Spleen (tissue), 11 donors: ENCODE measurements at regions not wholly inside any gene's neighbourhood (a gene's known extent, or its start where the extent isn't known, plus 50 kb on each side); places are given as distances from the start of the nearest gene placed in this dataset.

Source experiments
- DNase-seq: peaks from one replicate; pipeline ENCODE4 v3.0.0-alpha.2; 2020
- H3K27ac ChIP-seq, 8 donors: fragments of 200-600 bp; sonication (generic) in 7 of 8; 1 replicate in 4 of 8; 2 replicates in 4 of 8; pipeline versions ENCODE4 v1.5.0 to v1.8.0; 2016 to 2021; ENCODE audit warnings: inconsistent platforms in 4 of 8, mild to moderate bottlenecking in 4 of 8, moderate library complexity in 1 of 8
- H3K27me3 ChIP-seq, 7 donors: fragments of 200-600 bp; sonication (generic) in 6 of 7; replicated peaks in 1 of 7; 1 replicate in 4 of 7; 2 replicates in 3 of 7; pipeline versions ENCODE4 v1.5.0 to v1.8.0; 2016 to 2021; ENCODE audit warnings: inconsistent platforms in 3 of 7, mild to moderate bottlenecking in 1 of 7
- H3K36me3 ChIP-seq, 6 donors: fragments of 200-600 bp; sonication (generic) in 5 of 6; 1 replicate in 4 of 6; 2 replicates in 2 of 6; pipeline versions ENCODE4 v1.5.0 to v1.8.0; 2016 to 2021; ENCODE audit warnings: inconsistent platforms in 2 of 6
- H3K4me1 ChIP-seq, 6 donors: fragments of 200-600 bp; sonication (generic) in 5 of 6; 1 replicate in 3 of 6; 2 replicates in 3 of 6; pipeline versions ENCODE4 v1.5.0 to v1.8.0; 2016 to 2021; ENCODE audit warnings: inconsistent platforms in 3 of 6
- H3K4me3 ChIP-seq, 8 donors: fragments of 200-600 bp; sonication (generic) in 7 of 8; 1 replicate in 4 of 8; 2 replicates in 4 of 8; pipeline versions ENCODE4 v1.5.0 to v1.8.0; 2016 to 2021; ENCODE audit warnings: inconsistent platforms in 4 of 8, mild to moderate bottlenecking in 4 of 8, moderate library complexity in 2 of 8
- H3K9me3 ChIP-seq, 8 donors: fragments of 200-600 bp; sonication (generic) in 7 of 8; 1 replicate in 4 of 8; 2 replicates in 4 of 8; pipeline versions ENCODE4 v1.5.0 to v1.8.0; 2016 to 2021; ENCODE audit warnings: inconsistent platforms in 4 of 8
- POLR2A ChIP-seq, 3 donors: fragments of 450-650 bp; IDR thresholded peaks; one replicate each; pipeline ENCODE4 v1.5.1; 2017; ENCODE audit warnings: antibody characterized with exemption in 3 of 3, mild to moderate bottlenecking in 1 of 3
- POLR2AphosphoS5 ChIP-seq, 3 donors: sonication (generic); formaldehyde crosslinking; IDR thresholded peaks; one replicate each; pipeline ENCODE4 v1.5.1; 2017; ENCODE audit warnings: antibody characterized with exemption in 3 of 3
- WGBS, 5 donors: extraction: QIAGEN DNeasy Blood & Tissue Kit in 3 of 5; methylation state at CpG; one replicate each; pipeline versions ENCODE4 v1.1.5 to v1.1.7; 2013 to 2018; 5-methylcytosine and 5-hydroxymethylcytosine counted together
- intact Hi-C: fragments of 100-400 bp; cut with DNase I; formaldehyde crosslinking; loops from one replicate; pipeline ENCODE4 v1.15.0; 2023; ENCODE audit warnings: low total_unique reads
- TF ChIP-seq, protein P1 (sequence below), 11 experiments: fragments of 200-600 bp in 7 of 11; fragments of 450-650 bp in 4 of 11; sonication (generic) in 4 of 11; IDR thresholded peaks in 8 of 11; conservative IDR thresholded peaks in 3 of 11; 1 replicate in 7 of 11; 2 replicates in 4 of 11; pipeline versions ENCODE4 v1.4.0 to v1.8.0; 2016 to 2021; ENCODE audit warnings: antibody characterized with exemption in 11 of 11, inconsistent platforms in 4 of 11, mild to moderate bottlenecking in 1 of 11
- donor health status: healthy with polysubstance abuse.
- donor health status: DM: no; HTN: no; CAD: no; lungs with moderate emphysema.
- donor health status: DM: no; HTN: no; CAD: no.
- donor health status: Bipolar disorder and iron deficiency.
- donor health status: healthy.
- donor health status: DM: no; HTN: no; CAD: no.
- donor health status: DM: yes; HTN: yes; CAD: no.

DNA sequence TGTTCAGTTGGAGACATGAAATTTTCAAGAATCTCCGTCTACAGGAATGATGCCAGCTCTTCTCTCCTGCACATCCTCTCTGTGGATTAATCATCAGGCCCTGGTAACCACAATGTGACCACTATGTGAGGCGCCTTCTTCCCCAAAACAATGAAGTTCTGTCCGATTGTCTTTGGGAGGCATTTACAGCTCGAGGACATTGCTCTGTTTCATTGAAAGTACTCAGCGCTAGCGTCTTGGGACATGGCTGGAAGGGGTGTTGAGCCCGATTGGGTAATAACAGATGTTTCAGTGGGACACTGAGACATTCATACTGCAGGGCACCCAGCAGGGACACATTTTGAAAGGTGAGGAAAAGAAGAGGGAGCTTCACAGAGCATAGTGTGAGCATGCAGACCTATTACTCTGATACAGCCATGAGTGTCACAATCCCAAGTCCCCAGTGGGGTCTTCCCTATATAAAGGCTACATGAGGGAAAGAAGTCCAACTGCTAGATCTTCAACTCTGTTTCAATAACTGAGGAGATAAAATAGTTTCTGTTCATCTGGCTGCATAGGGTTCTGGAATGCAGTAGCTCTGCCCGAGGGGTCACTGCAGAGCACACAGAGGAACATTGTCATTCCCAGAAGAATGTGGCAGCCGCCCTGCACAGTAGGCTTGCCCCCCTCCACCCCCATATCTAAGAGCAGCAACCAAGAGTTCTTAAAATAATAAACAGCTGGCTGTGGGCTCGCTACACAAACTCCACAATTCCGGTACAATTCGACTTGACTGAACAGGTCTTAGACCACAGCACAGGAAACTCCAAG, 237.3 kb downstream of the OSR1 start:
- no peak for DNase-seq
- no peak overlapping the region for H3K27ac ChIP-seq
- H3K4me3 ChIP-seq, result no peak overlapping the region
- intact Hi-C loops, result no loop called here
- TF ChIP-seq, protein P1, sequence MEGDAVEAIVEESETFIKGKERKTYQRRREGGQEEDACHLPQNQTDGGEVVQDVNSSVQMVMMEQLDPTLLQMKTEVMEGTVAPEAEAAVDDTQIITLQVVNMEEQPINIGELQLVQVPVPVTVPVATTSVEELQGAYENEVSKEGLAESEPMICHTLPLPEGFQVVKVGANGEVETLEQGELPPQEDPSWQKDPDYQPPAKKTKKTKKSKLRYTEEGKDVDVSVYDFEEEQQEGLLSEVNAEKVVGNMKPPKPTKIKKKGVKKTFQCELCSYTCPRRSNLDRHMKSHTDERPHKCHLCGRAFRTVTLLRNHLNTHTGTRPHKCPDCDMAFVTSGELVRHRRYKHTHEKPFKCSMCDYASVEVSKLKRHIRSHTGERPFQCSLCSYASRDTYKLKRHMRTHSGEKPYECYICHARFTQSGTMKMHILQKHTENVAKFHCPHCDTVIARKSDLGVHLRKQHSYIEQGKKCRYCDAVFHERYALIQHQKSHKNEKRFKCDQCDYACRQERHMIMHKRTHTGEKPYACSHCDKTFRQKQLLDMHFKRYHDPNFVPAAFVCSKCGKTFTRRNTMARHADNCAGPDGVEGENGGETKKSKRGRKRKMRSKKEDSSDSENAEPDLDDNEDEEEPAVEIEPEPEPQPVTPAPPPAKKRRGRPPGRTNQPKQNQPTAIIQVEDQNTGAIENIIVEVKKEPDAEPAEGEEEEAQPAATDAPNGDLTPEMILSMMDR (IDR thresholded peaks at IDR 0.05 in 8 of 11, conservative IDR thresholded peaks at IDR 0.05 in 3 of 11), result no peak
- TF ChIP-seq POLR2AphosphoS5 (IDR thresholded peaks at IDR 0.05), result no peak
- TF ChIP-seq POLR2A (IDR thresholded peaks at IDR 0.05), result no peak
- H3K9me3 ChIP-seq, result peaks cover 0 to 5% (median 0%) of the 10 kb centered on the region in 8 donors
- WGBS, 5 donors, result 60 to 74% (median 71%) methylated on average over 11 to 12 of the region's 12 CpGs
- no peaks in the 10 kb centered on the region for H3K27me3 ChIP-seq
- H3K36me3 ChIP-seq, result no peaks in the 10 kb centered on the region
- H3K4me1 ChIP-seq, result no peaks in the 10 kb centered on the region

DNA sequence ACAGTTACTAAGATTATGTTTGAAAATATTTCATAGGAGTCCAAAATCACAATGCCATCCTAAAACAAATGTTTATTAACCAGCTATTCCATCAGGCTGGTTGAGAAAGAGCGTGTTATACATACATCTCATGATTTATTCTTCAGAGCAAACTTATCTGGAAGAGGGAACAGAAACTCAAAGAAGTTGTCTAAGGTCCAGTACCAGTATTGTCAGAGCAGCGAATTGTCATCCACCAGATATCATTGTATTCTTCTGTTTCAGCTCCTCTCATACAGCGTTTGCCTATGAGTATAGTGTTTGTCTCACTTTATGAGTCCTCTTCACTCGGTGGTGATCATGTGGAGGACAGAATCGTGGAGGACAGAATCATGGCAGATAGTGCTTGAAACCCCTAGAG, 238.2 kb downstream of the OSR1 start:
- intact Hi-C loops, result no loop called here
- no peaks in the 10 kb centered on the region for H3K27me3 ChIP-seq
- DNase-seq, result no peak
- H3K36me3 ChIP-seq, result no peaks in the 10 kb centered on the region
- H3K27ac ChIP-seq, result no peak overlapping the region
- WGBS, 5 donors, result 79 to 88% (median 83%) methylated on average over 5 of the region's 5 CpGs
- H3K4me3 ChIP-seq, result no peak overlapping the region
- H3K9me3 ChIP-seq, result peaks cover 0 to 5% (median 0%) of the 10 kb centered on the region in 8 donors
- no peaks in the 10 kb centered on the region for H3K4me1 ChIP-seq
- TF ChIP-seq, protein P1 (IDR thresholded peaks at IDR 0.05 in 8 of 11, conservative IDR thresholded peaks at IDR 0.05 in 3 of 11), result no peak
- no peak for TF ChIP-seq POLR2A (IDR thresholded peaks at IDR 0.05)
- no peak for TF ChIP-seq POLR2AphosphoS5 (IDR thresholded peaks at IDR 0.05)

DNA sequence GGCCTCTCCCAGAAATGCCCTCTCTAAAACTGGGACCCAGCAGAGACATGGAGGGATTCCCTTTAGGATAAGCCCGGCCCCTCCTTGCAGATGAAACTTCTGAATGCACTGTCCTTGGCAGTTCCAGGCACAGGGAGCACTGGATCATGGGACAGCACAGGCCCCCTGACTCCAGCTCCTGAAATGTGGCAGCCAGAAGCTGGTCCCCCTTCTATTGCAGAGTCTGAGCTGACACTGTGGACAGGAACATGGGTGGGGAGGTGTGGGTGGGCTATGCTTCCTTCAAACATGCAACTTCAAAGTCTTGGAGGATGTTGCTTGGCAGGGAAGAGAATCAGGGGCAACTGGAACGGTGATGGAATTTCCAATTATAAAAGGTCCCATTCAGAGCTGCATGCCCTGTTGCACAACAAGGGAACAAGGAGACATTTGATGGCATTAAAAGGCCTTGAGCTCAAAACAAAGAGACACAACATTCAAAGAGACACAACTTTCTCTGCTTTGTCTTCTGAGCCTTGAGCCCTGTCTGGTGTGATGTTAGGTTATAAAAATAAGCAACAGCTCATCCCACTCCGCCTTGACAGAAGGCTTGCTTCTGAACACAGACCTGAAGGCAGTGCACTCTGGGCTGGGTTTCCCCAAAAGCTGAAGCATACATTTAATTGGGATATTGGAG, 239.0 kb downstream of the OSR1 start:
- intact Hi-C loops, result no loop called here
- no peak overlapping the region for H3K4me3 ChIP-seq
- H3K4me1 ChIP-seq, result no peaks in the 10 kb centered on the region
- 69 to 84% (median 73%) methylated on average over 2 to 3 of the region's 3 CpGs for WGBS, 5 donors
- no peak overlapping the region for H3K27ac ChIP-seq
- no peak for DNase-seq
- TF ChIP-seq, protein P1 (IDR thresholded peaks at IDR 0.05 in 8 of 11, conservative IDR thresholded peaks at IDR 0.05 in 3 of 11), result no peak
- TF ChIP-seq POLR2AphosphoS5 (IDR thresholded peaks at IDR 0.05), result no peak
- TF ChIP-seq POLR2A (IDR thresholded peaks at IDR 0.05), result no peak
- no peaks in the 10 kb centered on the region for H3K27me3 ChIP-seq
- H3K36me3 ChIP-seq, result no peaks in the 10 kb centered on the region
- peaks cover 0 to 5% (median 0%) of the 10 kb centered on the region in 8 donors for H3K9me3 ChIP-seq

DNA sequence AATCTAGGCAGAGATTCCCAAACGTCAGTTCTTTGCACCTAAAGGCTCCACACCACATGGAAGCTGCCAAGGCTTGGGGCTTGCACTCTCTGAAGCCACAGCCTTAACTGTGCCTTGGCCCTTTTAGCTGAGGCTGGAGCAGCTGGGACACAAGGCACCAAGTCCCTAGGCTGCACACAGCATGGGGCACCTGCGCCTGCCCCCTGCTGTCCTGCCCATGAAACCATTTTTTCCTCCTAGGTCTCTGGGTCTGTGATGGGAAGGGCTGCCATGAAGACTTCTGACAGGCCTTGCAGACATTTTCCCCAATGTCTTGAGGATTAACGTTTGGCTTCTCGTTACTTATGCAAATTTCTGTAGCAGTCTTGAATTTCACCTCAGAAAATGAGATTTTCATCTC, 241.5 kb downstream of the OSR1 start:
- DNase-seq, result no peak
- no peaks in the 10 kb centered on the region for H3K36me3 ChIP-seq
- H3K4me1 ChIP-seq, result no peaks in the 10 kb centered on the region
- 55 to 78% (median 59%) methylated on average over 4 of the region's 4 CpGs for WGBS, 5 donors
- no peak overlapping the region for H3K4me3 ChIP-seq
- peaks cover 0 to 5% (median 0%) of the 10 kb centered on the region in 8 donors for H3K9me3 ChIP-seq
- intact Hi-C loops, result no loop called here
- H3K27me3 ChIP-seq, result no peaks in the 10 kb centered on the region
- no peak overlapping the region for H3K27ac ChIP-seq
- TF ChIP-seq POLR2A (IDR thresholded peaks at IDR 0.05), result no peak
- no peak for TF ChIP-seq POLR2AphosphoS5 (IDR thresholded peaks at IDR 0.05)
- TF ChIP-seq, protein P1 (IDR thresholded peaks at IDR 0.05 in 8 of 11, conservative IDR thresholded peaks at IDR 0.05 in 3 of 11), result no peak
